Testis (tissue), 2 donors: ENCODE measurements at regions not wholly inside any gene's neighbourhood (a gene's known extent, or its start where the extent isn't known, plus 50 kb on each side); places are given as distances from the start of the nearest gene placed in this dataset.

ENCODE experiments used
- DNase-seq: peaks from one replicate; pipeline ENCODE4 v3.0.0-alpha.2; 2019
- H3K27ac ChIP-seq, 2 donors: fragments of 200-600 bp; sonication (generic); one replicate each; pipeline ENCODE4 v1.5.1; 2019
- H3K27me3 ChIP-seq: fragments of 200-600 bp; sonication (generic); one replicate; pipeline ENCODE4 v1.5.1; 2019
- H3K36me3 ChIP-seq: fragments of 200-600 bp; sonication (generic); one replicate; pipeline ENCODE4 v1.5.1; 2017; ENCODE audit warnings: low read depth; ENCODE audit errors: missing control alignments
- H3K4me1 ChIP-seq: fragments of 200-600 bp; sonication (generic); one replicate; pipeline ENCODE4 v1.5.1; 2019
- H3K4me3 ChIP-seq, 2 donors: fragments of 200-600 bp; sonication (generic); one replicate each; pipeline ENCODE4 v1.5.1; 2017 to 2019
- H3K9me3 ChIP-seq: fragments of 200-600 bp; sonication (generic); one replicate; pipeline ENCODE4 v1.5.1; 2017
- CTCF ChIP-seq, 3 experiments: fragments of 450-650 bp in 2 of 3; fragments of 200-600 bp in 1 of 3; sonication (generic) in 1 of 3; IDR thresholded peaks; one replicate each; pipeline ENCODE4 v1.5.1; 2016 to 2019; ENCODE audit warnings: antibody characterized with exemption in 3 of 3, mild to moderate bottlenecking in 2 of 3, moderate library complexity in 1 of 3
- POLR2A ChIP-seq: fragments of 450-650 bp; IDR thresholded peaks from one replicate; pipeline ENCODE4 v1.6.1; 2017; ENCODE audit warnings: antibody characterized with exemption, mild to moderate bottlenecking, moderate library complexity
- WGBS, 2 donors: methylation state at CpG; one replicate each; pipeline ENCODE4 v1.1.5; 2018; 5-methylcytosine and 5-hydroxymethylcytosine counted together
- intact Hi-C: fragments of 100-400 bp; cut with DNase I; formaldehyde crosslinking; loops from one replicate; pipeline ENCODE4 v1.15.1; 2023; ENCODE audit warnings: low total_unique reads

DNA sequence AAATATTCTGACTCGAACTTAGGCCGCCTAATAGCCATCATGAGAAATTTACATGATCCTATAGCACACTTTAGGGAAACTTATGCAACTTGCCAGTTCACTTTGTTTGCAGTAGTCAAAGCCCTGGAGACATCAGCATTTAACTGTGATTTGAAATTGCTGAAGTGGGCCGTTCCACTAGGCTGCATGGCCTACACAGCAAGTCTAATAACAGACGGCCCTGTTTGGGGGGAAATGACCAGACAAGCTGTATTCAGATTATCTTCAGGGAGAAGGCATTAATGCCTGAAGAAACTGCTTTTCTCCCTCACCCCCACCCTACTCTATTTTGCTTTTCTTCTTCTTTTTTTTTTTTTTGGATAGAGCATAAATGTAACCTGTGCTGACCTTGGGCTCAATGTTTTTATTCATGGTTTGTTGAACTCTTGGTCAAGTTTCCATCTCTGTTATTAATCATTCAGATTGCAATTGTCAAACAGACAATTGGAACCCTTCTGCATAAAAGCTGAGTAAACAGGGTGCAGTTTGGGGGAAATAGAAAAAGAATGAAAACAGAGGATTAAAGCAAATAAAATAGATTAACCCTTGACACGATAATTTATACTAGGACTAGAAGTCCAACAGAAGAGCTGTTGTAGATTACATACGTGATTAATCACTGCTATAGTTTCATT is 1928.2 kb upstream of the WWC1 start:
- TF ChIP-seq CTCF (IDR thresholded peaks at IDR 0.05): no peak
- TF ChIP-seq POLR2A: no peak
- Histone ChIP-seq H3K4me3 (no peak overlapping the region), H3K4me1 (no peaks in the 10 kb centered on the region), H3K27ac (no peak overlapping the region), H3K27me3 (no peaks in the 10 kb centered on the region), H3K36me3 (no peaks in the 10 kb centered on the region), H3K9me3 (no peaks in the 10 kb centered on the region)
- DNase-seq: no peak
- intact Hi-C loops: no loop called here
- WGBS, 2 donors: 73 to 74% methylated on average over 6 of the region's 6 CpGs

DNA sequence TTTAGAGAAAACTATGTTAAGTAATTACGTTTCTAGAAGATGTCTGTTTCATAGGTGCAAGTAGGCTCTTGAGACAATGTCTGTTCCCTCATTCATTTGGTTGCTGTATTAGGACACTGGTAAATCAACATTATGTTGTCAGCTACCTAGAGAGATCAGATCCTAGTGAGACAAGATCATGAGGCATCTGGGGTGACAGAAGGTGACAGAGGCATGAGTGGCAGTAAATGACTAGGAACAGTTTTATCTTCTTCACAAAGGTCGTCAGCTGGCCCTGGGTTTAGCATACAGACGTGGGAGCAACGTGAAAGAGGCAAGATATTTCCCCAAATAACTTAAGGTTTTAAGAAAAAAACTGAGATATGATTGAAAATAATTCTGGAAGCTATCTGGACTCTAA is 1926.3 kb upstream of the WWC1 start:
- intact Hi-C loops: no loop called here
- no peaks in the 10 kb centered on the region for H3K4me1 ChIP-seq
- H3K27me3 ChIP-seq: no peaks in the 10 kb centered on the region
- no peaks in the 10 kb centered on the region for H3K36me3 ChIP-seq
- no peak overlapping the region for H3K4me3 ChIP-seq
- no peaks in the 10 kb centered on the region for H3K9me3 ChIP-seq
- no peak for TF ChIP-seq POLR2A
- no peak for TF ChIP-seq CTCF (IDR thresholded peaks at IDR 0.05)
- no peak overlapping the region for H3K27ac ChIP-seq
- no peak for DNase-seq
- 76 to 89% methylated on average over 4 of the region's 4 CpGs for WGBS, 2 donors

GRCh38 chr5:166367391-166367790 is 1924.1 kb upstream of the WWC1 start:
- H3K4me1 ChIP-seq: no peaks in the 10 kb centered on the region
- no peak for DNase-seq
- no peak for TF ChIP-seq CTCF (IDR thresholded peaks at IDR 0.05)
- no peak for TF ChIP-seq POLR2A
- no peak overlapping the region for H3K27ac ChIP-seq
- H3K36me3 ChIP-seq: no peaks in the 10 kb centered on the region
- no peaks in the 10 kb centered on the region for H3K27me3 ChIP-seq
- H3K4me3 ChIP-seq: no peak overlapping the region
- intact Hi-C loops: no loop called here
- WGBS, 2 donors: 71 to 75% methylated on average over 1 of the region's 1 CpG
- no peaks in the 10 kb centered on the region for H3K9me3 ChIP-seq

- 24 to 53% methylated on average over 2 of the region's 2 CpGs for whole genome bisulfite sequencing, 2 donors
- no peak for DNase-seq
- Histone ChIP-seq H3K9me3 (no peaks in the 10 kb centered on the region), H3K27ac (no peak overlapping the region), H3K36me3 (no peaks in the 10 kb centered on the region), H3K4me1 (no peaks in the 10 kb centered on the region), H3K27me3 (no peaks in the 10 kb centered on the region), H3K4me3 (no peak overlapping the region)
- intact Hi-C loops: no loop called here
- no peak for TF ChIP-seq CTCF (IDR thresholded peaks at IDR 0.05)
- TF ChIP-seq POLR2A: no peak
Measured at GRCh38 chr5:166369346-166369745, 1922.1 kb upstream of the WWC1 start.

DNA sequence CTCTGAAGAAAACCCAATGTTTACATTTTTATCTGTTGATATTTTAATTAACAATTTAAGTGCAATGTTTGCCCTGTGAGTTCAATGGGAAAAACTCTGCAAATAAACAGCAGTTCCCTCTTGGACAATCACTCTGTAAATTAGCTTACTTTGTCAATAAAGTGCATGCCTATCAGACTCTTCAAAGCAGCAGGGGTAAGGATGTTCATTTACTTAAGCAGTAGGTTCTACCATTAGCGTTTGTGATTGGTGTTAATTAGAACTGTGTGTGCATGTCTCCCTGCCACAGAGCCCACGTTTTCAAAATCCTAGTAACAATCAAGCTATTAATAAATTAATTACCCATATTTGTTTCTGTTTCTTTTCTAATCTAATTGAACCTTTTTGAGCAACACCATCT is 1921.6 kb upstream of the WWC1 start:
- H3K36me3 ChIP-seq: no peaks in the 10 kb centered on the region
- H3K4me3 ChIP-seq: no peak overlapping the region
- H3K27ac ChIP-seq: no peak overlapping the region

More for the DNA sequence above, 1921.6 kb upstream of the WWC1 start:
- TF ChIP-seq CTCF (IDR thresholded peaks at IDR 0.05) (no peak), POLR2A (no peak)
- DNase-seq: no peak
- no peaks in the 10 kb centered on the region for H3K27me3 ChIP-seq
- no peaks in the 10 kb centered on the region for H3K9me3 ChIP-seq
- WGBS, 2 donors: 69 to 75% methylated on average over 2 of the region's 2 CpGs
- no peaks in the 10 kb centered on the region for H3K4me1 ChIP-seq
- intact Hi-C loops: no loop called here
